GM11168 (cell line): ENCODE measurements at regions not wholly inside any gene's neighbourhood (a gene's known extent, or its start where the extent isn't known, plus 50 kb on each side); places are given as distances from the start of the nearest gene placed in this dataset.
"Not testable (repeated sequence)": the region's sequence is repeated elsewhere in the genome, so short reads cannot be mapped to it uniquely, and the experiment has no call there.

Experiments
- in situ Hi-C: fragments of 300-500 bp; cut with MboI; formaldehyde crosslinking; loops from one replicate; pipeline ENCODE4 v1.12.0; 2022; ENCODE audit warnings: low sequenced_read_pairs; ENCODE audit not compliant: unreplicated experiment

- in situ Hi-C loops: not testable (repeated sequence)
Observed at GRCh38 chr6:119418084-119418483, 68.5 kb upstream of the MAN1A1 start.

GRCh38 chr6:119407156-119407555, 57.6 kb upstream of the MAN1A1 start:
- in situ Hi-C loops: no loop called here

- in situ Hi-C loops: not testable (repeated sequence)
Observed at GRCh38 chr6:119405114-119405513, 55.6 kb upstream of the MAN1A1 start.
